Vagina (tissue), 2 donors: ENCODE measurements at regions not wholly inside any gene's neighbourhood (a gene's known extent, or its start where the extent isn't known, plus 50 kb on each side); places are given as distances from the start of the nearest gene placed in this dataset.

Source experiments
- POLR2A ChIP-seq, 2 donors: fragments of 450-650 bp; IDR thresholded peaks; one replicate each; pipeline ENCODE4 v1.6.1; 2017; ENCODE audit warnings: antibody characterized with exemption in 2 of 2, mild to moderate bottlenecking in 2 of 2, moderate library complexity in 2 of 2
- POLR2AphosphoS5 ChIP-seq, 2 donors: sonication (generic); formaldehyde crosslinking; IDR thresholded peaks; one replicate each; pipeline ENCODE4 v1.9.0; 2017; ENCODE audit warnings: antibody characterized with exemption in 2 of 2, mild to moderate bottlenecking in 2 of 2, low read depth in 1 of 2; ENCODE audit not compliant: insufficient read depth in 1 of 2
- TF ChIP-seq, protein P1 (sequence below), 3 experiments: fragments of 450-650 bp in 2 of 3; fragments of 200-600 bp in 1 of 3; sonication (generic) in 1 of 3; IDR thresholded peaks; one replicate each; pipeline ENCODE4 v1.5.1; 2017 to 2019; ENCODE audit warnings: antibody characterized with exemption in 3 of 3, mild to moderate bottlenecking in 2 of 3, moderate library complexity in 2 of 3

DNA sequence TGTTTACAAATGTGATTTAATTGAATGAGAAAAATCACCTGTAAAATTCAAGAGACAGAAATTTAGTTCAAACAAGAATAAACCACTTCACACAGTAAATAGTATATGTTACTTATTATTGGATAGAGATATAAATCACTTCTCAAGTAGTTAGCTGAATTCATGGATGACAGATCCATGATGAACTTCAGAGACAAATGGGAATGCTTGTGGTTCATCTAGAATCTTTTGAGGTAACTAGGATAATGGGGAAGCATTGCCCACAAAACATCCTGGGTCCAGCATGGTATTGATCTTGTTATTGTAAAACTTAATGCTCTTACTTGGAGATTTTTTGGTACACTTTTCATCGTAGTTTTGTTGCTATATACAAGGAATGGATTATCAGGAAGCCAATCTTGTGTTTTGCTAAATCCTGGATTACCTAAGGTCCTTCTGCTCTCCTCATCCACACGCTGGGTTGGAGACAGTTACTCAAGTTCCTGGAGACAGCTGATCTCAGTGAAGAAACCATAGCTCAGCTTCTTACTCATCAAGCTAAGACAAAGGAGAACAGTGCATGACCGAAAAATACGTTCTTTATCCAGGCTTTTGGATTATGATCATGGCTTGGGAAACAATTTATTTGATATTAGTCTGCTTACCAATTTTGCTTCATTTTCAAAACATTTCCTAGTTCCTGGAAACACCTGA is 142.5 kb upstream of the PREP start:
- TF ChIP-seq, protein P1, sequence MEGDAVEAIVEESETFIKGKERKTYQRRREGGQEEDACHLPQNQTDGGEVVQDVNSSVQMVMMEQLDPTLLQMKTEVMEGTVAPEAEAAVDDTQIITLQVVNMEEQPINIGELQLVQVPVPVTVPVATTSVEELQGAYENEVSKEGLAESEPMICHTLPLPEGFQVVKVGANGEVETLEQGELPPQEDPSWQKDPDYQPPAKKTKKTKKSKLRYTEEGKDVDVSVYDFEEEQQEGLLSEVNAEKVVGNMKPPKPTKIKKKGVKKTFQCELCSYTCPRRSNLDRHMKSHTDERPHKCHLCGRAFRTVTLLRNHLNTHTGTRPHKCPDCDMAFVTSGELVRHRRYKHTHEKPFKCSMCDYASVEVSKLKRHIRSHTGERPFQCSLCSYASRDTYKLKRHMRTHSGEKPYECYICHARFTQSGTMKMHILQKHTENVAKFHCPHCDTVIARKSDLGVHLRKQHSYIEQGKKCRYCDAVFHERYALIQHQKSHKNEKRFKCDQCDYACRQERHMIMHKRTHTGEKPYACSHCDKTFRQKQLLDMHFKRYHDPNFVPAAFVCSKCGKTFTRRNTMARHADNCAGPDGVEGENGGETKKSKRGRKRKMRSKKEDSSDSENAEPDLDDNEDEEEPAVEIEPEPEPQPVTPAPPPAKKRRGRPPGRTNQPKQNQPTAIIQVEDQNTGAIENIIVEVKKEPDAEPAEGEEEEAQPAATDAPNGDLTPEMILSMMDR (IDR thresholded peaks at IDR 0.05), result no peak
- TF ChIP-seq POLR2A (IDR thresholded peaks at IDR 0.05) (no peak), POLR2AphosphoS5 (IDR thresholded peaks at IDR 0.05; ENCODE audit: insufficient read depth in 1 of 2, low read depth in 1 of 2) (no peak)
